ENCODE measurements at regions not wholly inside any gene's neighbourhood (a gene's known extent, or its start where the extent isn't known, plus 50 kb on each side); places are given as distances from the start of the nearest gene placed in this dataset.

- TF ChIP-seq CTCF (IDR thresholded peaks at IDR 0.05) (no peak), POLR2A (IDR thresholded peaks at IDR 0.05) (no peak)
Measured at GRCh38 chr3:176357891-176358290, 839.4 kb downstream of the TBL1XR1 start.

All from Peyer's patch (tissue), 4 donors.